Caco-2 (cell line): ENCODE measurements at regions not wholly inside any gene's neighbourhood (a gene's known extent, or its start where the extent isn't known, plus 50 kb on each side); places are given as distances from the start of the nearest gene placed in this dataset.

Experiments used
- BruUV-seq: library from RNA; stranded (reverse); fragments of 400-500 nt; replicated peaks from 2 replicates; lab custom pipeline; 2021; lab: Mats Ljungman, UMichigan
- CTCF ChIA-PET: fragments of 300-600 bp; sonication (Branson Sonifier 250); formaldehyde crosslinking; loops from one replicate; lab custom pipeline; 2022; ENCODE audit warnings: antibody characterized with exemption; lab: Charles Lee
- POLR2A ChIA-PET: fragments of 300-600 bp; sonication (Branson Sonifier 250); formaldehyde crosslinking; loops from one replicate; lab custom pipeline; 2022; ENCODE audit warnings: antibody characterized with exemption; lab: Charles Lee
- DNase-seq, 2 experiments: peaks; one replicate each; pipeline versions ENCODE4 v3.0.0 to v3.0.0-alpha.2; 2020 to 2022
- H3K27me3 ChIP-seq: replicated peaks from 2 replicates; pipeline ENCODE4 v1.6.0; 2011; ENCODE audit warnings: low read length; ENCODE audit not compliant: control insufficient read depth, insufficient read depth
- H3K36me3 ChIP-seq: 2 replicates; pipeline ENCODE4 v1.5.1; 2011; ENCODE audit warnings: low read length; ENCODE audit not compliant: control insufficient read depth, insufficient read depth
- H3K4me1 ChIP-seq: fragments of 250-450 bp; sonication (Bioruptor Pico); 2 replicates; pipeline ENCODE4 v1.5.1; 2020; ENCODE audit warnings: mild to moderate bottlenecking
- H3K4me3 ChIP-seq: 2 replicates; pipeline ENCODE4 v1.5.1; 2011; ENCODE audit warnings: low read depth, mild to moderate bottlenecking, control low read depth, low read length
- H3K9me3 ChIP-seq: fragments of 250-450 bp; sonication (Bioruptor Pico); 2 replicates; pipeline ENCODE4 v1.5.1; 2020; ENCODE audit warnings: mild to moderate bottlenecking, moderate library complexity
- H3K27ac Mint-ChIP-seq: one replicate; pipeline ENCODE4 v1.8.0; 2022; ENCODE audit warnings: mixed read lengths; ENCODE audit not compliant: unreplicated experiment
- H3K27me3 Mint-ChIP-seq: one replicate; pipeline ENCODE4 v1.8.0; 2022; ENCODE audit warnings: mixed read lengths; ENCODE audit not compliant: insufficient read depth, unreplicated experiment
- H3K36me3 Mint-ChIP-seq: one replicate; pipeline ENCODE4 v1.8.0; 2022; ENCODE audit warnings: mild to moderate bottlenecking, mixed read lengths; ENCODE audit not compliant: insufficient read depth, unreplicated experiment
- H3K4me1 Mint-ChIP-seq: one replicate; pipeline ENCODE4 v1.8.0; 2022; ENCODE audit warnings: low read depth, mixed read lengths; ENCODE audit not compliant: unreplicated experiment
- H3K4me3 Mint-ChIP-seq: one replicate; pipeline ENCODE4 v1.8.0; 2022; ENCODE audit warnings: mild to moderate bottlenecking, moderate library complexity, mixed read lengths; ENCODE audit not compliant: unreplicated experiment
- H3K9me3 Mint-ChIP-seq: one replicate; pipeline ENCODE4 v1.8.0; 2022; ENCODE audit warnings: mixed read lengths; ENCODE audit not compliant: unreplicated experiment
- CTCF ChIP-seq, 2 experiments: fragments of 200-600 bp in 1 of 2; IDR thresholded peaks; 1 replicate in 1 of 2; 2 replicates in 1 of 2; pipeline versions ENCODE4 v1.5.1 to v1.8.0; 2011 to 2022; ENCODE audit warnings: antibody characterized with exemption in 1 of 2, control low read depth in 1 of 2, inconsistent platforms in 1 of 2, low read depth in 1 of 2, low read length in 1 of 2, mild to moderate bottlenecking in 1 of 2, moderate library complexity in 1 of 2; ENCODE audit not compliant: insufficient read depth in 1 of 2, severe bottlenecking in 1 of 2, unreplicated experiment in 1 of 2
- intact Hi-C: fragments of 100-400 bp; cut with micrococcal nuclease; formaldehyde crosslinking; loops from one replicate; pipeline ENCODE4 v1.10.0; 2022; ENCODE audit not compliant: unreplicated experiment

- Histone ChIP-seq H3K36me3 (no peaks in the 10 kb centered on the region), H3K4me1 (no peaks in the 10 kb centered on the region), H3K9me3 (no peaks in the 10 kb centered on the region), H3K27me3 (no peaks in the 10 kb centered on the region), H3K4me3 (no peak overlapping the region)
- POLR2A ChIA-PET = no interaction called here
- no peak for TF ChIP-seq CTCF (IDR thresholded peaks at IDR 0.05; ENCODE audit: insufficient read depth in 1 of 2, low read depth in 1 of 2, low read length in 1 of 2, severe bottlenecking in 1 of 2, unreplicated experiment in 1 of 2)
- Mint-ChIP-seq H3K27me3 (no peaks in the 10 kb centered on the region), H3K36me3 (no peaks in the 10 kb centered on the region), H3K4me3 (no peak overlapping the region), H3K9me3 (no peaks in the 10 kb centered on the region), H3K4me1 (no peaks in the 10 kb centered on the region), H3K27ac (no peak overlapping the region)
- intact Hi-C loops = no loop called here
- no peak for DNase-seq
- BruUV-seq = no TSS peak
- CTCF ChIA-PET = no interaction called here
Observed at GRCh38 chr18:61743775-61744531, 148.9 kb downstream of the RNF152 start.

- Mint-ChIP-seq H3K4me1 (no peaks in the 10 kb centered on the region), H3K4me3 (no peak overlapping the region), H3K36me3 (no peaks in the 10 kb centered on the region), H3K9me3 (no peaks in the 10 kb centered on the region), H3K27me3 (no peaks in the 10 kb centered on the region), H3K27ac (no peak overlapping the region)
- ChIA-PET CTCF (no interaction called here), POLR2A (no interaction called here)
- H3K27me3 ChIP-seq = no peaks in the 10 kb centered on the region
- H3K4me3 ChIP-seq = no peak overlapping the region
- H3K4me1 ChIP-seq = no peaks in the 10 kb centered on the region
- DNase-seq = no peak
- intact Hi-C loops = no loop called here
- no peaks in the 10 kb centered on the region for H3K36me3 ChIP-seq
- no TSS peak for BruUV-seq
- TF ChIP-seq CTCF (IDR thresholded peaks at IDR 0.05; ENCODE audit: insufficient read depth in 1 of 2, low read depth in 1 of 2, low read length in 1 of 2, severe bottlenecking in 1 of 2, unreplicated experiment in 1 of 2) = no peak
- H3K9me3 ChIP-seq = no peaks in the 10 kb centered on the region
Observed at GRCh38 chr18:61742565-61743429, 150.0 kb downstream of the RNF152 start.

- no peaks in the 10 kb centered on the region for H3K4me1 Mint-ChIP-seq
- Histone ChIP-seq H3K9me3 (no peaks in the 10 kb centered on the region), H3K4me1 (no peaks in the 10 kb centered on the region), H3K27me3 (no peaks in the 10 kb centered on the region), H3K36me3 (no peaks in the 10 kb centered on the region), H3K4me3 (no peak overlapping the region)
- H3K9me3 Mint-ChIP-seq = no peaks in the 10 kb centered on the region
- no peaks in the 10 kb centered on the region for H3K27me3 Mint-ChIP-seq
- TF ChIP-seq CTCF (IDR thresholded peaks at IDR 0.05; ENCODE audit: insufficient read depth in 1 of 2, low read depth in 1 of 2, low read length in 1 of 2, severe bottlenecking in 1 of 2, unreplicated experiment in 1 of 2) = no peak
- no peaks in the 10 kb centered on the region for H3K36me3 Mint-ChIP-seq
- BruUV-seq = no TSS peak
- intact Hi-C loops = no loop called here
- H3K27ac Mint-ChIP-seq = no peak overlapping the region
- DNase-seq = no peak
- no peak overlapping the region for H3K4me3 Mint-ChIP-seq
- ChIA-PET CTCF (no interaction called here), POLR2A (no interaction called here)
Observed at GRCh38 chr18:61741881-61742454, 150.8 kb downstream of the RNF152 start.
